Ishikawa (cell line): ENCODE measurements at regions not wholly inside any gene's neighbourhood (a gene's known extent, or its start where the extent isn't known, plus 50 kb on each side); places are given as distances from the start of the nearest gene placed in this dataset.

ENCODE experiments used
- CEBPB ChIP-seq: IDR thresholded peaks from 2 replicates; pipeline ENCODE4 v1.6.1; 2012
- CREB1 ChIP-seq: IDR thresholded peaks from 2 replicates; pipeline ENCODE4 v1.6.1; 2012; ENCODE audit warnings: low read depth
- EGR1 ChIP-seq: IDR thresholded peaks from 2 replicates; pipeline ENCODE4 v1.6.1; 2012
- EP300 ChIP-seq: IDR thresholded peaks from 2 replicates; pipeline ENCODE4 v1.6.1; 2012; ENCODE audit warnings: borderline replicate concordance
- FOXM1 ChIP-seq: IDR thresholded peaks from 2 replicates; pipeline ENCODE4 v1.6.1; 2012; ENCODE audit warnings: low read depth, borderline replicate concordance
- MAX ChIP-seq: IDR thresholded peaks from 2 replicates; pipeline ENCODE4 v1.6.1; 2012
- NFIC ChIP-seq: IDR thresholded peaks from 2 replicates; pipeline ENCODE4 v1.6.1; 2012
- RAD21 ChIP-seq: IDR thresholded peaks from 2 replicates; pipeline ENCODE4 v1.6.1; 2012; ENCODE audit warnings: low read depth
- REST ChIP-seq: IDR thresholded peaks from 2 replicates; pipeline ENCODE4 v1.6.1; 2012; ENCODE audit warnings: low read depth, mild to moderate bottlenecking
- TAF1 ChIP-seq: IDR thresholded peaks from 2 replicates; pipeline ENCODE4 v1.6.1; 2012; ENCODE audit warnings: low read depth, mild to moderate bottlenecking
- TCF12 ChIP-seq: IDR thresholded peaks from 2 replicates; pipeline ENCODE4 v1.6.1; 2012; ENCODE audit warnings: low read depth
- TEAD4 ChIP-seq: IDR thresholded peaks from 2 replicates; pipeline ENCODE4 v1.6.1; 2012
- USF1 ChIP-seq: IDR thresholded peaks from 2 replicates; pipeline ENCODE4 v1.6.1; 2012
- YY1 ChIP-seq: IDR thresholded peaks from 2 replicates; pipeline ENCODE4 v1.6.1; 2012; ENCODE audit warnings: low read depth
- ZBTB7A ChIP-seq: IDR thresholded peaks from 2 replicates; pipeline ENCODE4 v1.6.1; 2012; ENCODE audit warnings: low read depth

DNA sequence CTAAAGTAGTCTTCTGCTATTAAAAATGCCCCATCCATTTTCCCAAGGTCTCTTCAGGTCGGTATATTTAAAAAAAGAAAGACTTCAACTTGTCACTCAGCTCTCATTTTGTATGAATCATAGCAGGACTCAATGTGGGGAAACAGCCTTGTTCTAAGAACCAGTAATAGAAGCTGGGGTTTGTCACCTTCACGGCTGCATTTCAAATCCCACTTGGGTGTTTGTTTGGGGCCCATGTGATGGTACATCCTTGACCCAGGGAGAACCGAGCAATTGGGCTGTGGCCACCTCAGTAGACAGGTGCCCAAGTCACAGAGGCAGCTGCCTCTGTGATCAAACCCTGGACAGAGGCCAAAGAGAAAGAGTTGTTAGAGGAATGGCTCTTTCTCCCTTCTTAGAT, 70.3 kb upstream of the ARL8B start:
- TF ChIP-seq USF1 = no peak
- no peak for TF ChIP-seq EP300
- no peak for TF ChIP-seq NFIC
- TF ChIP-seq FOXM1 = no peak
- no peak for TF ChIP-seq TAF1
- TF ChIP-seq EGR1 = no peak
- no peak for TF ChIP-seq TEAD4
- no peak for TF ChIP-seq CEBPB
- TF ChIP-seq MAX = no peak
- TF ChIP-seq YY1 = no peak
- no peak for TF ChIP-seq REST
- TF ChIP-seq CREB1 = no peak
- TF ChIP-seq RAD21 = no peak
- no peak for TF ChIP-seq TCF12
- TF ChIP-seq ZBTB7A = no peak

GRCh38 chr3:5052247-5052646, 69.8 kb upstream of the ARL8B start:
- TF ChIP-seq NFIC (no peak), TAF1 (no peak), EGR1 (no peak)

DNA sequence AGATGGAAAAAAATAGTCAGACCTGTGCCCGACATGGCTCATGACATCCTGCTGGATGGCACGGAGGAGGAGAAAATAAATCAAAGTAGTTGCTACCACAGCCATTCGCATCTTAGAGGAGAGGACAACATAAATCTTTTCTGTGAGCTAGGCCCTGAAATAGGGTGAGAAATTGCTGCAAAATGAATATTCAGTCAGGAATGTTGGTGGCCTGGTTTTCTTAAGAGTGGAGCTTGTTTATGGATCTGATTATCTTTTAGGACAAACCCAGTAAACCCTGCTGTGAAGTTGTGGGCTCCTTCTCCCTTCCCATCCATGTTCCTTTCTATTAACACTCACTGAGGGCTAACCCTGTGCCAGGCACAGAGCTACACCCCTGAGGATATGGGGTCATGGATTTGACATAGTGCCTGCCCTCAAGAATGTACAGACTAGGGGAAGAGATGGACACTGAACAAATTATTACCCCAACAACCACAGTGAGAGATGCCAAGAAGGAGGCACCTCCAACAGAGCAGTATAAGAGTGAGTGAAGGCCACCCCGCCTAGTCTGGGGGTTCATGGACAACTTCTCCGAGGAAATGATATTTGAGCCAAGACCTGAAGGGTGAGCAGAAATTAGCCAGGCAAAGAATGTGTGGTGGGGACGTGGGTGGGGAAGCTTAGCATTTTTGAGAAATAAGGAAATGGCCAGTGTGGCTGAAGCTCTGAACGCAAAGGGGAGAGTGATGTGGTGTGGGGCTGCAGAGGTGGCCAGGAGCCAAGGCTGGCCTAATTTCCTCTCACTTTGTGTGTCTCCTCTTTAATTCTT, 68.9 kb upstream of the ARL8B start:
- TF ChIP-seq REST = no peak
- no peak for TF ChIP-seq TCF12
- no peak for TF ChIP-seq NFIC
- no peak for TF ChIP-seq MAX
- no peak for TF ChIP-seq EGR1
- no peak for TF ChIP-seq FOXM1
- TF ChIP-seq YY1 = no peak
- no peak for TF ChIP-seq TEAD4

GRCh38 chr3:5054098-5054497, 68.0 kb upstream of the ARL8B start:
- no peak for TF ChIP-seq EP300
- no peak for TF ChIP-seq EGR1
- no peak for TF ChIP-seq USF1
- TF ChIP-seq TCF12 = no peak
- TF ChIP-seq TAF1 = no peak
- TF ChIP-seq NFIC = no peak
- no peak for TF ChIP-seq REST

- no peak for TF ChIP-seq CREB1
- TF ChIP-seq EP300 = no peak
- TF ChIP-seq USF1 = no peak
- TF ChIP-seq CEBPB = no peak
- TF ChIP-seq MAX = no peak
- no peak for TF ChIP-seq FOXM1
- no peak for TF ChIP-seq ZBTB7A
- TF ChIP-seq TEAD4 = no peak
- TF ChIP-seq TCF12 = no peak
- TF ChIP-seq RAD21 = no peak
- TF ChIP-seq YY1 = no peak
- TF ChIP-seq NFIC = no peak
- no peak for TF ChIP-seq TAF1
- no peak for TF ChIP-seq EGR1
- no peak for TF ChIP-seq REST
Measured at GRCh38 chr3:5055357-5056110, 66.6 kb upstream of the ARL8B start.
